GM06990 (cell line): ENCODE measurements at regions not wholly inside any gene's neighbourhood (a gene's known extent, or its start where the extent isn't known, plus 50 kb on each side); places are given as distances from the start of the nearest gene placed in this dataset.

Source experiments
- DNase-seq: peaks from one replicate; pipeline ENCODE4 v3.0.0-alpha.2; 2011; ENCODE audit not compliant: insufficient read length; ENCODE audit errors: extremely low read depth
- H3K27me3 ChIP-seq: replicated peaks from 2 replicates; pipeline ENCODE4 v1.6.0; 2011; ENCODE audit warnings: low read length; ENCODE audit not compliant: control insufficient read depth, insufficient read depth
- H3K36me3 ChIP-seq: 2 replicates; pipeline ENCODE4 v1.5.1; 2011; ENCODE audit warnings: low read length; ENCODE audit not compliant: control insufficient read depth, insufficient read depth
- H3K4me3 ChIP-seq: replicated peaks from 2 replicates; pipeline ENCODE4 v1.5.1; 2011; ENCODE audit warnings: low read depth, mild to moderate bottlenecking, control low read depth, low read length
- TF ChIP-seq, protein P1 (sequence below): IDR thresholded peaks from 2 replicates; pipeline ENCODE4 v1.5.1; 2011; ENCODE audit warnings: low read length, control low read depth, mild to moderate bottlenecking, inconsistent platforms; ENCODE audit not compliant: insufficient read depth, poor library complexity, severe bottlenecking

- TF ChIP-seq, protein P1, sequence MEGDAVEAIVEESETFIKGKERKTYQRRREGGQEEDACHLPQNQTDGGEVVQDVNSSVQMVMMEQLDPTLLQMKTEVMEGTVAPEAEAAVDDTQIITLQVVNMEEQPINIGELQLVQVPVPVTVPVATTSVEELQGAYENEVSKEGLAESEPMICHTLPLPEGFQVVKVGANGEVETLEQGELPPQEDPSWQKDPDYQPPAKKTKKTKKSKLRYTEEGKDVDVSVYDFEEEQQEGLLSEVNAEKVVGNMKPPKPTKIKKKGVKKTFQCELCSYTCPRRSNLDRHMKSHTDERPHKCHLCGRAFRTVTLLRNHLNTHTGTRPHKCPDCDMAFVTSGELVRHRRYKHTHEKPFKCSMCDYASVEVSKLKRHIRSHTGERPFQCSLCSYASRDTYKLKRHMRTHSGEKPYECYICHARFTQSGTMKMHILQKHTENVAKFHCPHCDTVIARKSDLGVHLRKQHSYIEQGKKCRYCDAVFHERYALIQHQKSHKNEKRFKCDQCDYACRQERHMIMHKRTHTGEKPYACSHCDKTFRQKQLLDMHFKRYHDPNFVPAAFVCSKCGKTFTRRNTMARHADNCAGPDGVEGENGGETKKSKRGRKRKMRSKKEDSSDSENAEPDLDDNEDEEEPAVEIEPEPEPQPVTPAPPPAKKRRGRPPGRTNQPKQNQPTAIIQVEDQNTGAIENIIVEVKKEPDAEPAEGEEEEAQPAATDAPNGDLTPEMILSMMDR: no peak
- Histone ChIP-seq H3K27me3 (no peaks in the 10 kb centered on the region; the same call in 1 of the 2 replicates), H3K36me3 (no peaks in the 10 kb centered on the region), H3K4me3 (no peak overlapping the region)
- no peak for DNase-seq
Observed at GRCh38 chr10:8617792-8618191, 563.3 kb downstream of the GATA3 start.

DNA sequence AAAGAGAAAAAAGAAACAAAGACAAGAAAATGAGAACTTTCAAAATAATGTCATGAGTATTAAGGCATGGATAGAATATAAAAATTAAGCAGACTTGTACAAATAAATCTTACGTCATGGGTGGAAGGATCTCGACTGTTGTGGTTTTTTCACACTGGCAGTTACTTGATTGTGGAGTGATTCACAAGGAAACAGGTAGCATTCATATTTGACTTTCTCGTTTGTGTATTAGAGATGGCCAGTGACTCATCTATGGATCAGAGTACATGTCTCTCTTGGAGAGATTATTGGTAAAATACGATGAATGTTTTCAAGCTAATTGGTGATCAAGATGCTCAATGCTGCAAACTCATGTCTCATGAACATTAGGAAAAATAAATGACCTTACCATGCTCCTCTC lies 564.3 kb downstream of the GATA3 start:
- Histone ChIP-seq H3K27me3 (no peaks in the 10 kb centered on the region; the same call in 1 of the 2 replicates), H3K36me3 (no peaks in the 10 kb centered on the region), H3K4me3 (no peak overlapping the region)
- TF ChIP-seq, protein P1: no peak
- no peak for DNase-seq

DNA sequence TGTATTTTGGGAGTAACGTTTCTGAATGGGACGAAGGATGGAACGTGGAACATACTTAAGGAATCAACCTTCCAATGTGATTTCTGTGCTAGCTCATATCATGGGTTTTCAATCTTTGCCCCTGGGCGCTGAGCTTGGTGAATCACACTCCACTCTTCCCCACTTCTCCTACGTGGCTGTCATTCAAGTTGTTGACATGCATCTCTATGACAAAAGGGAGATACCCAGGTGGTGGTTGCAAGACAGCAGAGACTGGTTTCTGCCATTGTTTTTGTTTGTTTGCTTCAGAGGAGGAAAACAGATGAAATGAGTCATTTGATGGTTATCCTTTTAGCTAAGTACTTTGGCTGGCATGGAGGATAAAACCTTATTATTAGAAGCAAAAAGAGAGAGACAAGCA lies 573.9 kb downstream of the GATA3 start:
- DNase-seq: no peak
- TF ChIP-seq, protein P1: no peak
- H3K27me3 ChIP-seq: no peaks in the 10 kb centered on the region
- no peak overlapping the region for H3K4me3 ChIP-seq
- no peaks in the 10 kb centered on the region for H3K36me3 ChIP-seq

- H3K27me3 ChIP-seq: no peaks in the 10 kb centered on the region
- H3K36me3 ChIP-seq: no peaks in the 10 kb centered on the region
- TF ChIP-seq, protein P1: no peak
- DNase-seq: no peak
- no peak overlapping the region for H3K4me3 ChIP-seq
Observed at GRCh38 chr10:8633909-8634308, 579.4 kb downstream of the GATA3 start.

GRCh38 chr10:8636371-8636770 lies 581.9 kb downstream of the GATA3 start:
- Histone ChIP-seq H3K27me3 (no peaks in the 10 kb centered on the region), H3K4me3 (no peak overlapping the region), H3K36me3 (no peaks in the 10 kb centered on the region)
- no peak for DNase-seq
- TF ChIP-seq, protein P1: no peak

DNA sequence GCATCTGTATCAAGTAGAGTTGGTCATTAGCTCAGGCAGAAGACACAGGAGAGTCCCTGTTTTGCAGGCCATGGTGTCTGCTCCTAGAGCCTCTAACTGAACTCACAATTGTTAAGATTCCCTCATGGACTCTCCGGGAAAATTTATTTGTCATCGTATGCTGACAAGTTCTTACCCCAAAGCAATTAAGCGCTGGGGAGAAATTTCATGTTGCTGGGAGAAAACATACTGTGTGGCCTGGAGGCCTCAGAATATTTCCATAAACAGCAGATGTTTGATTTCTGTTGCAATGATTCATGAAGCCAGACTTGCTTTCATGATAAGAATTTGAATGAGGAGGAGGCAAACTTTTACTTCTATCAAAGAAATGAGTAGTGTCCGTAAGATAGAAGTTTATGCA lies 583.2 kb downstream of the GATA3 start:
- no peaks in the 10 kb centered on the region for H3K27me3 ChIP-seq

More for the DNA sequence above, 583.2 kb downstream of the GATA3 start:
- no peak for DNase-seq
- Histone ChIP-seq H3K36me3 (no peaks in the 10 kb centered on the region), H3K4me3 (no peak overlapping the region)
- TF ChIP-seq, protein P1: no peak
